Thymus (tissue), 11 donors: ENCODE measurements at regions not wholly inside any gene's neighbourhood (a gene's known extent, or its start where the extent isn't known, plus 50 kb on each side); places are given as distances from the start of the nearest gene placed in this dataset.

Experiments used
- DNase-seq, 9 donors: peaks; one replicate each; pipeline ENCODE4 v3.0.0-alpha.2; 2013; ENCODE audit warnings: low spot score in 9 of 9, low read depth in 6 of 9, missing footprints in 1 of 9
- H3K27ac ChIP-seq, 2 donors: one replicate each; pipeline ENCODE4 v1.5.1; 2013; ENCODE audit warnings: control low read depth in 1 of 2, low read depth in 1 of 2, low read length in 1 of 2, mild to moderate bottlenecking in 1 of 2, moderate library complexity in 1 of 2
- H3K27me3 ChIP-seq, 2 donors: one replicate each; pipeline ENCODE4 v1.5.1; 2013; ENCODE audit warnings: low read length in 1 of 2; ENCODE audit not compliant: control insufficient read depth in 2 of 2, insufficient read depth in 1 of 2
- H3K36me3 ChIP-seq, 2 donors: one replicate each; pipeline ENCODE4 v1.5.1; 2013; ENCODE audit warnings: low read length in 1 of 2, mild to moderate bottlenecking in 1 of 2, moderate library complexity in 1 of 2; ENCODE audit not compliant: control insufficient read depth in 2 of 2, insufficient read depth in 2 of 2
- H3K4me1 ChIP-seq, 2 donors: one replicate each; pipeline ENCODE4 v1.5.1; 2013; ENCODE audit warnings: low read length in 2 of 2; ENCODE audit not compliant: control insufficient read depth in 2 of 2, insufficient read depth in 2 of 2
- H3K4me3 ChIP-seq, 2 donors: one replicate each; pipeline ENCODE4 v1.5.1; 2013; ENCODE audit warnings: low read length in 2 of 2, control low read depth in 1 of 2, mild to moderate bottlenecking in 1 of 2
- H3K9me3 ChIP-seq, 2 donors: one replicate each; pipeline ENCODE4 v1.5.1; 2013; ENCODE audit warnings: low read length in 1 of 2, mild to moderate bottlenecking in 1 of 2; ENCODE audit not compliant: control insufficient read depth in 2 of 2, insufficient read depth in 1 of 2
- WGBS: extraction: QIAGEN DNeasy Blood & Tissue Kit; methylation state at CpG from one replicate; pipeline ENCODE4 v1.1.7; 2013; 5-methylcytosine and 5-hydroxymethylcytosine counted together
- donor health status: healthy.

GRCh38 chr6:78390066-78390465, 477.3 kb upstream of the IRAK1BP1 start:
- Histone ChIP-seq H3K27ac (no peak overlapping the region), H3K4me3 (no peak overlapping the region), H3K4me1 (no peaks in the 10 kb centered on the region), H3K27me3 (no peaks in the 10 kb centered on the region), H3K9me3 (peaks cover 0 to 8% of the 10 kb centered on the region in 2 donors), H3K36me3 (no peaks in the 10 kb centered on the region)
- no peak for DNase-seq
- WGBS, result 94% methylated on average over 1 of the region's 1 CpG

- 25% methylated on average over 3 of the region's 3 CpGs for WGBS
- Histone ChIP-seq H3K9me3 (no peaks in the 10 kb centered on the region), H3K27ac (no peak overlapping the region), H3K27me3 (no peaks in the 10 kb centered on the region), H3K4me3 (no peak overlapping the region), H3K36me3 (no peaks in the 10 kb centered on the region), H3K4me1 (no peaks in the 10 kb centered on the region)
- DNase-seq, result no peak
Observed at GRCh38 chr6:78397499-78397898, 469.9 kb upstream of the IRAK1BP1 start.

GRCh38 chr6:78398292-78398691, 469.1 kb upstream of the IRAK1BP1 start:
- no peaks in the 10 kb centered on the region for H3K36me3 ChIP-seq
- H3K9me3 ChIP-seq, result no peaks in the 10 kb centered on the region
- H3K27ac ChIP-seq, result no peak overlapping the region
- WGBS, result 39% methylated on average over 2 of the region's 2 CpGs
- no peak overlapping the region for H3K4me3 ChIP-seq
- H3K4me1 ChIP-seq, result no peaks in the 10 kb centered on the region
- no peaks in the 10 kb centered on the region for H3K27me3 ChIP-seq
- no peak for DNase-seq

- Histone ChIP-seq H3K27ac (no peak overlapping the region), H3K4me1 (no peaks in the 10 kb centered on the region), H3K9me3 (no peaks in the 10 kb centered on the region), H3K27me3 (no peaks in the 10 kb centered on the region), H3K4me3 (no peak overlapping the region), H3K36me3 (no peaks in the 10 kb centered on the region)
- WGBS, result 93% methylated on average over 3 of the region's 3 CpGs
- no peak for DNase-seq
Observed at GRCh38 chr6:78400076-78400475, 467.3 kb upstream of the IRAK1BP1 start.

GRCh38 chr6:78427386-78427785, 440.0 kb upstream of the IRAK1BP1 start:
- Histone ChIP-seq H3K4me1 (no peaks in the 10 kb centered on the region), H3K4me3 (no peak overlapping the region), H3K36me3 (no peaks in the 10 kb centered on the region), H3K27ac (no peak overlapping the region), H3K27me3 (no peaks in the 10 kb centered on the region), H3K9me3 (peaks cover 0 to 4% of the 10 kb centered on the region in 2 donors)
- DNase-seq, result no peak
- WGBS, result 97% methylated on average over 1 of the region's 1 CpG

DNA sequence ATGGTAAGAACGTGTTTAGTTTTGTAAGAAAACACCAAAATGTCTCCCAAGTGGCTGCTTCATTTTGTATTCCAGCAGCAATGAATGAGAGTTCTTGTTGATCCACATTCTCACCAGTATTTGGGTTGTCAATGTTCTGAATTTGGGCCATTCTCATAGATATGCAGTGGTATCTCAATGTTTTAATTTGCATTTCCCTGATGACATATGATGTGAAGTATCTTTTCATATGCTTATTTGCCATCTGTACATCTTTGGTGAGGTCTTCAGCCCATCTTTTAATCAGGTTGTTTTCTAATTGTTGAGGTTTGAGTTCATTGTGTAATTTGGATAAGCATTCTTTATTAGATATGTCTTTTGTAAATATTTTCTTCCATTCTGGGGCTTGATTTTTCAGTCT, 436.8 kb upstream of the IRAK1BP1 start:
- Histone ChIP-seq H3K4me1 (no peaks in the 10 kb centered on the region), H3K27ac (no peak overlapping the region), H3K4me3 (no peak overlapping the region), H3K36me3 (no peaks in the 10 kb centered on the region), H3K27me3 (no peaks in the 10 kb centered on the region), H3K9me3 (peaks cover 0 to 1% of the 10 kb centered on the region in 2 donors)
- DNase-seq, result no peak
- WGBS, result 48% methylated on average over 1 of the region's 1 CpG

- H3K27me3 ChIP-seq, result no peaks in the 10 kb centered on the region
- no peak overlapping the region for H3K27ac ChIP-seq
- WGBS, result 96% methylated on average over 2 of the region's 2 CpGs
- no peaks in the 10 kb centered on the region for H3K4me1 ChIP-seq
- H3K9me3 ChIP-seq, result peaks cover 0 to 1% of the 10 kb centered on the region in 2 donors
- DNase-seq, result no peak
- no peaks in the 10 kb centered on the region for H3K36me3 ChIP-seq
- no peak overlapping the region for H3K4me3 ChIP-seq
Observed at GRCh38 chr6:78435671-78436070, 431.7 kb upstream of the IRAK1BP1 start.

DNA sequence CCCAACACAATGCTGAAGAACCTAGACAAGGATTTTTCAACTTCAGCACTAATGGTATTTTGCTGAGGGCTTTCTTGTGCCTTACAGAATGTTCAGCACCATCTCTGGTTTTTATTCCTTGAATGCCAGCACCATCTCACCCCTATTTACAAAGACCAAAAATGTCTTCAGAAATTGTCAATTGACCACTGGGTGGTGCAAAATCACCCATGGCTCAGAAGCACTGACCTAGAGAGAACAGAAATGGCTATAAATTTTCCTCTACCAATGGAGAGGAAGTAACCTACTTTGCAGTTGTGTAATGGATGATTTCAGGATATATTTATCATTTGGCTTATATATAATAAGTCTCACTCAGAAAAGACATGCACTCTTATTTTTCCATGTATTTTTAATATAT, 431.0 kb upstream of the IRAK1BP1 start:
- H3K4me1 ChIP-seq, result no peaks in the 10 kb centered on the region
- no peaks in the 10 kb centered on the region for H3K36me3 ChIP-seq
- H3K9me3 ChIP-seq, result peaks cover 0 to 1% of the 10 kb centered on the region in 2 donors
- no peak for DNase-seq
- no peak overlapping the region for H3K27ac ChIP-seq
- H3K4me3 ChIP-seq, result no peak overlapping the region
- H3K27me3 ChIP-seq, result no peaks in the 10 kb centered on the region

DNA sequence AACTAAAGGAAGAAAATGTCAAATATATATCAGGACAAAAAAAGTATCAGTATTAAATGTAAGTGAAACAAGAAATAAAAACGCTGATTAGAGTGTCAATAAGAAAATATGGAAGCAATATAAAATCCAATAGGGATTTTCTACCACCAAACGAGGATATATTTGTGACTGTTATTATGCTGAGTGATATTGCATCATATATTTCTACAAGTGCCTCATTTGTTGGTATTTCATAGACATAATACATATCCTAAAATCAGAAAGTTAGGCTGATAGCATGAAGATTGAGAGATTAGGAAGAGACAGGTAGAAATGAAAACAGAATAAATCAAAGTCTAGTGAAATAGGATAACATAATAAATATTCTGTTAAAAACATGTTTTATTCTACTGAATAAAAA, 429.2 kb upstream of the IRAK1BP1 start:
- H3K36me3 ChIP-seq, result no peaks in the 10 kb centered on the region
- WGBS, result 80% methylated on average over 2 of the region's 2 CpGs
- no peak overlapping the region for H3K4me3 ChIP-seq
- H3K4me1 ChIP-seq, result no peaks in the 10 kb centered on the region
- no peak for DNase-seq
- H3K9me3 ChIP-seq, result peaks cover 0 to 1% of the 10 kb centered on the region in 2 donors
- H3K27ac ChIP-seq, result no peak overlapping the region
- H3K27me3 ChIP-seq, result no peaks in the 10 kb centered on the region

GRCh38 chr6:78460711-78461110, 406.6 kb upstream of the IRAK1BP1 start:
- H3K27me3 ChIP-seq, result no peaks in the 10 kb centered on the region
- no peak overlapping the region for H3K27ac ChIP-seq
- H3K9me3 ChIP-seq, result no peaks in the 10 kb centered on the region
- H3K36me3 ChIP-seq, result no peaks in the 10 kb centered on the region
- no peak overlapping the region for H3K4me3 ChIP-seq
- 85% methylated on average over 3 of the region's 3 CpGs for WGBS
- no peak for DNase-seq
- H3K4me1 ChIP-seq, result no peaks in the 10 kb centered on the region
